ENCODE measurements at regions not wholly inside any gene's neighbourhood (a gene's known extent, or its start where the extent isn't known, plus 50 kb on each side); places are given as distances from the start of the nearest gene placed in this dataset.

- H3K9me3 ChIP-seq = no peaks in the 10 kb centered on the region
- intact Hi-C loops (cut with DNase I, micrococcal nuclease) = no loop called here
- TF ChIP-seq CTCF (IDR thresholded peaks at IDR 0.05) = no peak
- no peaks in the 10 kb centered on the region for H3K36me3 ChIP-seq (ENCODE audit: low read depth)
- no peaks in the 10 kb centered on the region for H3K4me1 ChIP-seq (ENCODE audit: low read depth)
- no peak overlapping the region for H3K4me3 ChIP-seq
- no peak for ATAC-seq
- no peak for DNase-seq
Observed at GRCh38 chr22:26775394-26775793, 118.0 kb downstream of the MIAT start.

DNA sequence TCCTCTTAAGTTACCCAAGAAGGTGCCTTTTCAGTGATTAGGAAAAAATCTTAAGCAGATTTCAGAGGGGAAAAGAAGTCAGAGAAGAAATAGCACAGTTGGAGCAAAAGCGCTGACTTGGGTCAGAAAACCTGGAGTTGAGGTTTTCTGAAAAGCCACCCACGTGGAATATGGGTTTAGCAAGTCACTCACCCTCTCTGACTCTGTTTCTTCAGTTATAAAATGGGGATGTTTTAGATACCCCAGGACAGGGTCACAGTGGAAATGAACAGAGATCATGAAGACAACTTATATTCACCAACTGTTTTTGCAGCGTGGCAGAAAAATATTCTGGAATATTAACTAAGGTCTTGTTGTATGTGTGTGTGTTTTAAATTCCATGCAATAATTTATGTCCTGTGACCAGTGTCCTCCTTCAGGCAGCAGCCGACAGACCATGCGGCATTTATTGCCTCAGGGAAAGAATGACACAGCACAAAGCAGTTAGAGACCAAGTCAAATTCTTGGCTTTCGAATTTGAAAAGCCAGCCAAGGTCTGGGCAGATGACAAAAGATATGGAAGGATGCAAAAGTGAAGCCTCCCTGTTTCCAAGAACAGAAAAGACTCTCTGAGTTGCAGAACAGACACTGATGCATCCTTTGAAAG, 119.9 kb downstream of the MIAT start:
- intact Hi-C loops (cut with DNase I, micrococcal nuclease) = no loop called here
- ATAC-seq (no peak), DNase-seq (no peak)
- no peak overlapping the region for H3K4me3 ChIP-seq
- H3K4me1 ChIP-seq (ENCODE audit: low read depth) = no peaks in the 10 kb centered on the region
- no peaks in the 10 kb centered on the region for H3K36me3 ChIP-seq (ENCODE audit: low read depth)
- TF ChIP-seq CTCF (IDR thresholded peaks at IDR 0.05) = no peak
- H3K9me3 ChIP-seq = no peaks in the 10 kb centered on the region

DNA sequence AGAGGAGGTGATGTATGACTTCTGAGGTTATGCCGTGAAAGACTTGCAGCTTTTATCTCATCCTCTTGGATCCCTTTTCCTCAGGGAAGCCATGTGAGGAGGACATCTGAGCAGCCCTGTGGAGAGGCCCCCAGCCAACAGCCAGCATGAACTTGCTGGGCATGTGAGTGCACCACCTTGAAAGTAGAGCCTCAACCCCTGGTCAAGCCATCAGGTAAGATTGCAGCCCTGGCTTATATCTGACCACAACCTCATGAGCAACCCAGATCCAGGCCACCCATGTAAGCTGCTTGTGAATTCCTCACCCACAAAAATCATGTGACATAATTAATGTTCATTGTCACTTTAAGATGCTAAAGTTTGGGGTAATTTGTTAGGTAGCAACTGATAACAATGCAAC, 121.0 kb downstream of the MIAT start:
- TF ChIP-seq CTCF (IDR thresholded peaks at IDR 0.05) = no peak
- ATAC-seq (no peak), DNase-seq (no peak)
- intact Hi-C loops (cut with DNase I, micrococcal nuclease) = no loop called here
- no peaks in the 10 kb centered on the region for H3K9me3 ChIP-seq
- no peak overlapping the region for H3K4me3 ChIP-seq
- no peaks in the 10 kb centered on the region for H3K36me3 ChIP-seq (ENCODE audit: low read depth)
- H3K4me1 ChIP-seq (ENCODE audit: low read depth) = no peaks in the 10 kb centered on the region

- Histone ChIP-seq H3K9me3 (no peaks in the 10 kb centered on the region), H3K36me3 (ENCODE audit: low read depth) (no peaks in the 10 kb centered on the region)
Observed at GRCh38 chr22:26779108-26779507, 121.7 kb downstream of the MIAT start.

GRCh38 chr22:26779929-26780328, 122.5 kb downstream of the MIAT start:
- no peak for TF ChIP-seq CTCF (IDR thresholded peaks at IDR 0.05)
- no peak for ATAC-seq
- no peaks in the 10 kb centered on the region for H3K9me3 ChIP-seq
- DNase-seq = no peak
- H3K4me1 ChIP-seq (ENCODE audit: low read depth) = no peaks in the 10 kb centered on the region
- no peaks in the 10 kb centered on the region for H3K36me3 ChIP-seq (ENCODE audit: low read depth)
- intact Hi-C loops (cut with DNase I, micrococcal nuclease) = no loop called here
- H3K4me3 ChIP-seq = no peak overlapping the region

More at GRCh38 chr22:26779108-26779507, 121.7 kb downstream of the MIAT start:
- no peaks in the 10 kb centered on the region for H3K4me1 ChIP-seq (ENCODE audit: low read depth)
- intact Hi-C loops (cut with DNase I, micrococcal nuclease) = no loop called here
- DNase-seq (no peak), ATAC-seq (no peak)
- no peak for TF ChIP-seq CTCF (IDR thresholded peaks at IDR 0.05)
- no peak overlapping the region for H3K4me3 ChIP-seq

GRCh38 chr22:26780521-26780920, 123.1 kb downstream of the MIAT start:
- intact Hi-C loops (cut with DNase I, micrococcal nuclease) = no loop called here
- no peak overlapping the region for H3K4me3 ChIP-seq
- DNase-seq = no peak
- H3K36me3 ChIP-seq (ENCODE audit: low read depth) = no peaks in the 10 kb centered on the region
- no peaks in the 10 kb centered on the region for H3K9me3 ChIP-seq
- TF ChIP-seq CTCF (IDR thresholded peaks at IDR 0.05) = no peak
- ATAC-seq = no peak
- no peaks in the 10 kb centered on the region for H3K4me1 ChIP-seq (ENCODE audit: low read depth)
